Limb (tissue), 2 donors: ENCODE measurements at regions not wholly inside any gene's neighbourhood (a gene's known extent, or its start where the extent isn't known, plus 50 kb on each side); places are given as distances from the start of the nearest gene placed in this dataset.

Source experiments
- DNase-seq, 2 donors: peaks; one replicate each; pipeline ENCODE4 v3.0.0-alpha.2; 2016; ENCODE audit errors: extremely low spot score in 2 of 2

DNA sequence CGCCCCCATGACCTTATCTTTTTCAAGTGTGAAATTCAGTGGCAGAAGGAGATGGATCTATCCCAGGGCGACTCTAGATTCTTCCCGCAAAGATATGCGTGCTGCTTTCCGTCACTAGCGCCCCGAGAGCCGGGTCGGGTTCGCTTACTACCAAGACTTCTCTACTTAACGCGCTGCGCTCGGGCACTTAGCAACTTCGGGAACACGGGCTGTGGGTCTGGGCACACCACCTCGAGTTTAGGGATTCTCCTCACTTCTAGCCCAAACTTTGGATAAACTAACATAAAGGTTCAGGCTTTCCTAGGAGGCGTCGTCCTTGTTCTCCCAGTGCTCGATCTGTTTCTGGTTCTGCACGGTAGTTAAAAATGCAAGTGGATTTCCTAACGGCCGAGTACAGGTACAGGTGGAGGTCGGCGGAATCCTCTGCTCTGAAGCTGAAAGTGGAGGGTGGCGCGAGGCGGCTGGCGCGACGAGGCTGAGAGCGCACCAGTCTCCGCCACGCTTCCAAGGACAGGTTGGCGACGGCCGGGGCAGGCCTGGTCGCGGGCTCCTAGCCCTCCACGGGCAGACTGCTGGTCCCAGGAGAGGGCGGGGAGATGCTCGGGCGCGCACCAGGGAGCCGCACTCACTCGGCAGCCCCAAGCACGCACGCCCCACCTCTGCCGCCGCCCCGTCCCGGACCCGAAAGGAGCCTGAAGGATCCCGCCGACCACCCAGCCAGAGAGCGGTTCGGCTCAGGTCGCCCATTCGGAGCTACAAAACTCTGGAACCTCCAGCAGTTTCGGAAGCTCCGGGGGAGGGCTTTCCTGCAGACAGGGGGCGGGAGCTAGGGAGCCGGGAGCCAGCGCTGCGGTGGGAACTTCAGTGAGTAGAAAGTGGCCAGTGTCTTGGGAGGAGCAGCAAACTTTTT is 100.8 kb upstream of the TENM3 start:
- DNase-seq = peak; percentile 45 to 75

GRCh38 chr4:182143086-182143821 is 99.9 kb upstream of the TENM3 start:
- DNase-seq = peak in 1 of 2 donors; percentile 52

DNA sequence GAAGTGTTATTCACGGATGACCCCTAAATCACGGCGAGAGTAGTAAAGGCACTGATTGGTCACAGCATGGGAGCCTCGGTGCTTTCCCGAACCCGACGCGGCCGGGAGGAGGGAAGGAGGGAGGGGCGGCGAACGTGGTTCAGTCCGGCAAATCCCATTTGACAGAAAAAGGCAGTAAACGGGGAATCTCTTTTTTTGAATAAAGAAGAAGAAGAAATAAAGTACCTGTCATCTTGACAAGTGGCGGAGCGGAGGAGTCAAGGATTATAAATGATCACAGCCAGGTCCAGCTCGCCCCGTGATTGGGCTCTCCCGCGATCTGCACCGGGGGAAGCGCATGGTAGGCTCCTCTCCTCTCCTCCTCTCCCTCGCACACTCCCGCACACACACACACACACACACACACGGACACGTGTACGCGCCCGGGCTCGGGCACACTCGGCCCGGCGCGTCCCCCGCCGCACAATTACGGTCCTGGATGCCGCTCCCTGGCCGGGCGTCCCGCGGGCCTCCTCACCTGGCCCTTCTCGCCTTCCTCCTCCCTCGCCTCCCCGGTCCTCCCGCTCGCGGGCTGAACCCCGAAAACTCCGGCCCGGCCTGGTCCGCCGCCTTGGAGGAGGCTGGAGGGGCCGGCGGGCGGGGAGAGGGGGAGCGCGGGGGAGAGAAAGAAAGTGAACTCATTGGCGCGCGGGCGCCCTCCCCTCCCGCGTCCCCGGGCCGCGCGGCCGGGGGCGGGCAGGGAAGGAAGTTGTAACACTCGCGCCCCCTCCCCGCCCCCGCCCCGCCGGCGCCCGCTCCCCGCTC is 99.2 kb upstream of the TENM3 start:
- DNase-seq = peak; percentile 63 to 91

DNA sequence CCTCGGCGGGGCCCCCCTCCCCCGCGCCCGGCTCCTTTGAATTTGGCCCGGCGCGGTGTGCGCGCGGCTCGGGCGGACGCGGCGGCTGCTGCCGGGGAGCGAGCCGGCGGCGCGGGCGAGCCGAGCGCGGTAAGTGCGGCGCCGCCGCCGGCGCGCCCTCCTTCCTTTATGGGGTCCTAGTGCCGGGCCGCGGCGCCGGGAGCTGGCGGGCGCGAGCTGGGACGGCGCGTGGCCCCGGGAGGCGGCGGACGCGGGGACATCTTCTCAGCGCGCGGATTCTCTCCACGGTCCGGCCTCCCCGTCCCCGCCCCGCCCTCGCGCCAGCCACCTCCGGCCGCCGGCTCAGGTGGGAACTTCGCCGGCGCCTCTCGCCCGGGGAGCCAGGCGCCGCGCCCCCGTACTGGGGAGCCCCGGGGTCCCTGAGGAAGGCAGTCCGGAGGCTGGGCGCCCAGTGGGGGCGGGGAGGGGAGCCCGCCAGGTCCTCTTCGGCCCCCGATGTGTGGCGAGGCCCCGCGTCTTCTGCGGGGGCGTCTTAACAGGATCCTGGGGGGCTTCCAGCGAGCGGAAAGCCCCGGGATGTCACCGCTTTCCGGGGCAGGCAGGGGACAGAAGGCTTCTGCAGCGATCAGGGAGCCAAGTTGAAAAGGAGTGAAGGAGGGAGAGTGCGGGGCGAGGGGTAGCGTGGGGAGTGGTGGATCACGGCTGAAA is 98.4 kb upstream of the TENM3 start:
- DNase-seq = peak in 1 of 2 donors; percentile 72

- no peak for DNase-seq
Measured at GRCh38 chr4:182145334-182145905, 97.8 kb upstream of the TENM3 start.

GRCh38 chr4:182147391-182147790 is 95.8 kb upstream of the TENM3 start:
- no peak for DNase-seq

GRCh38 chr4:182150645-182151044 is 92.6 kb upstream of the TENM3 start:
- no peak for DNase-seq

DNA sequence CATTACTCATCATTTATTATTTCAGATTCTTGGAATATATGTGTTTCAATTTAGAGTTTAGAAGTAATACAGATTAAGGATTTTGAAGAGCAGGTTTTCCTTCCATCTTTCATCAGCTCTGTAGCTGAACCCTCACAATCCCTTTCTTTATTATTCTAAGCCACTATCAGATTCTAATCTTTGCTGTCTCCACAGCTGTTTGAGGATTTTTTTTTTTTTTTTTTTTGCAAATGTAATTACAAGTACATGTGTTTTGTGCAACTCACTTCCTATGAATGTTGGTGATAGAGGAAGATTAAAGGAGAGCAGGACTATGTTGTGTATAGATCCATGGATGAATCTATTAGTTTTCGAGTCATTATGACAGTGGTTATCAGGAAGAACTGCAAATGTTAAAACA is 87.4 kb upstream of the TENM3 start:
- DNase-seq = no peak

GRCh38 chr4:182163180-182163579 is 80.0 kb upstream of the TENM3 start:
- no peak for DNase-seq

GRCh38 chr4:182169572-182169971 is 73.6 kb upstream of the TENM3 start:
- DNase-seq = no peak

DNA sequence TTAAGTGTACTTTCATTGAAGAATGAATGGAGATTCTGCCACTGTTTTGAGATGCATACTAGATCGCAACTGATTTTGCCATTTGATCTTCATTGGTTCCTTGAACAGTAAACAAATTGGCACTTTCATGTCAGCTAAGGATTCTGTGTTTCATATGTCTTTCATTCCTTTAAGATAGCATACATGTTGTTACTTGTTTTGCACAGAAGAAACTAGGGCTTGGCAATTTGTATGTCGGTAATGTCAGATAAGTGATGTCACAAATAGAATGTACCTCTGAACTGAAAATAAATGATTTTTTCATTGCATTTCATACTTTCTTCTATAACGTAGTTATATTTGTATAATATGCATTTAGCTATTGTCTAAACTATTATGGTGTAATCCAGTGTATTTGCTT is 73.2 kb upstream of the TENM3 start:
- DNase-seq = no peak

- no peak for DNase-seq
Measured at GRCh38 chr4:182170417-182170935, 72.7 kb upstream of the TENM3 start.

DNA sequence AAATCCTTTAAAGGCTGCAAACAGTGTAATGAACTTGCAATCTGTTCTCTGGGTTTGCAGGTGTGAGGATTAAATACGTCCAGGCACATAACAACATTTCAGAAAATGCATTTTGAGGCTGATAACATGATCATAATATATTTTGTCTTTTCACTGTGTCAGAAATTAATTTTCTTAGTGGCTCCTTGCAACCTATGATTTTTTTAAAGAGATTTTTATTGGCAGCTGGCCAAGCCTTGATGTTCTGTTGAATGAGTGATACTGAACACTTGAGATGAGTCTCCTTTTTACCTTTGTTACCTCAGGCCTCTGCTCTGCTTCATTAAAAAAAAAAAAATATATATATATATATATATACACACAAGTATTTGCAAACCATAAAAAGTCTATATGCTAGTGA is 68.2 kb upstream of the TENM3 start:
- no peak for DNase-seq

DNA sequence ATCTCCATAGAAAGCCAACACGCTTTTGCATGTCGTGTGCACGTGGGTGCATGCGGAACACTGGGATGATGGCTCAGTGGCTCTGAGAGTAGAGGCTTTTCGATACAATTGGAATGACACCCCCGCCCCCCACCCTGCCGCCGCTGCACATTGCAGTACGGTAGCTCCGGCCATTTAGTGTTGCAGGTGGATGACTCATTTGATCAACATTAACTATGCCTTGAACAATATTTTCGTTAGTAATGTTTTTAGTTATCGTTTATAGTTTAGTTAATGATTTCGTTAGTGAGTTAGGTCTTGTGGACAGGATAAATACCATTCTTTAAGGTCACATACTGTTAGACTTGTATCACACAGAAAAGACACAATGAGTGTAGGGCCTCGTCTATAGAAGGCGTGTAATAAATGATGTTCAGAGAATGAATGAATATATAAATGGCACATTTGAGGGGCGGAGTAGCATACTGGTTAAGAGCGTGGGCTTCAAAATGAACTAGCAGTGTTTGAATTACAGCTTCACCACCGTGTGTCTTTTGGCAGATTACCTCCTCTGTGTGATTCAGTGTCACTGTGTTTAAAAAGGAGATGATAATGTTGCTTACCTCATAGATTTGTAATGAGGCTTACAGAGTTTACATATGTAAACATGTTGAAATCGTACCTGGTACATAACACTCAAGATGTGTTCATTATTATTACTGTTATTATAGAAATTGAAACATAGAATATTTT is 67.2 kb upstream of the TENM3 start:
- DNase-seq = no peak

DNA sequence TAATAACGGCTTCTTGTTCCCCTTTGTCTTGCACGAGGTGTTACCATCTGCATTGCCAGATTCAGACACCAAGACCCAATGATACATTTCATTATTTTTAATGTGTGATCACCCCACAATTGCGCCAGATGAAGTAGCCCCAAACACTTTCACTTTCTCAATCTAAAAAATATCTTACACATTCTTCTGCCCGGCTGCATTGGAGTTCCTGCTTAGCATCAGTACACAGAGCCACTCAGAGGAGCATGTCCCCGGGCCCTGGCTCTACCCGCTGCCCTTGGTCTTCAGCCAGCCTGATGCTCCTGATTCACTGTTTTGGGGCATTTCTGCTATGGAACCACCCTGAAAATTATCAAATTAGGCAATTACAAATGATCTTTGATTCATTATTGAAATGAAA is 66.0 kb upstream of the TENM3 start:
- no peak for DNase-seq

- no peak for DNase-seq
Measured at GRCh38 chr4:182179105-182179504, 64.1 kb upstream of the TENM3 start.

- DNase-seq = no peak
Measured at GRCh38 chr4:182179751-182180150, 63.5 kb upstream of the TENM3 start.

- no peak for DNase-seq
Measured at GRCh38 chr4:182185491-182185890, 57.7 kb upstream of the TENM3 start.

- DNase-seq = no peak
Measured at GRCh38 chr4:182187674-182188073, 55.5 kb upstream of the TENM3 start.

DNA sequence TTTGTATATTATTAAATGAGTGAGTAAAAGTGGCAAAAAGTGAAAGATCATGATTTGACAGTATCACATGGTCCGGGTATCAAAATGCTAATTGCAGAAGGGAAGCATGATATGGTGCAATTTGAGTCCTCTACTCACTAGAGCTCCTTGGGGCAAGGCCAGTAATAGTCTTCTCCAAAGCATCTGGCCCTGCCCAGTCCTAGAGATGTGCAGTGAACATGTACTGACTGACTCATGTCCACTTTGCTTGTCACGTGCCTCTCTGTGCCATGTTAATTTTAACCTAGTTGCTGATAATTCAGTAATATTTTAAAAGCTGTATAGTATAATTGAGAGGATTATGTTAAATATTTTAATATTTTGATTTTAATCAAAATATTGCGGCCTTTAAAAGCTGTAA is 54.6 kb upstream of the TENM3 start:
- no peak for DNase-seq
